ENCODE measurements at regions not wholly inside any gene's neighbourhood (a gene's known extent, or its start where the extent isn't known, plus 50 kb on each side); places are given as distances from the start of the nearest gene placed in this dataset.

DNA sequence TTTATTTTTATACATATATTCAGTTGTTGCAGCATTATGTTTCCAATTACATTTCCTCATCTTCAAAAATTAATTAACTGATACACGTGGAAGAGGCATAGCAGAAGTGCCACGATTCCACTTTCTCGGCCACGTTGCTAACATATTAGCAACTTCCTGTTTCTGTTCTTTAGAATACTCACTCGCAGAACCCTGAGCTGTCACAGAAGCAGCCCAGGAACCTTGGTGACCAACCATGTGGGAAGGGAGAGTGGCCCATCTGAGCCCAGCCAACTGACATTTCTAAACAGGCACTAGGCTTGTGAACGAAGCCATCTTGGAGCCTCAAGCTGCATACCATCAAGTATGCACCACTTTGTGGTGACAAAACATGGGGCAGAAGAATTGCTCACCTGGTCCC, 350.1 kb downstream of the CBLN2 start:
- no peak overlapping the region for H3K4me3 ChIP-seq (ENCODE audit: control insufficient read depth, low read depth, low read length)
- TF ChIP-seq, protein P1, sequence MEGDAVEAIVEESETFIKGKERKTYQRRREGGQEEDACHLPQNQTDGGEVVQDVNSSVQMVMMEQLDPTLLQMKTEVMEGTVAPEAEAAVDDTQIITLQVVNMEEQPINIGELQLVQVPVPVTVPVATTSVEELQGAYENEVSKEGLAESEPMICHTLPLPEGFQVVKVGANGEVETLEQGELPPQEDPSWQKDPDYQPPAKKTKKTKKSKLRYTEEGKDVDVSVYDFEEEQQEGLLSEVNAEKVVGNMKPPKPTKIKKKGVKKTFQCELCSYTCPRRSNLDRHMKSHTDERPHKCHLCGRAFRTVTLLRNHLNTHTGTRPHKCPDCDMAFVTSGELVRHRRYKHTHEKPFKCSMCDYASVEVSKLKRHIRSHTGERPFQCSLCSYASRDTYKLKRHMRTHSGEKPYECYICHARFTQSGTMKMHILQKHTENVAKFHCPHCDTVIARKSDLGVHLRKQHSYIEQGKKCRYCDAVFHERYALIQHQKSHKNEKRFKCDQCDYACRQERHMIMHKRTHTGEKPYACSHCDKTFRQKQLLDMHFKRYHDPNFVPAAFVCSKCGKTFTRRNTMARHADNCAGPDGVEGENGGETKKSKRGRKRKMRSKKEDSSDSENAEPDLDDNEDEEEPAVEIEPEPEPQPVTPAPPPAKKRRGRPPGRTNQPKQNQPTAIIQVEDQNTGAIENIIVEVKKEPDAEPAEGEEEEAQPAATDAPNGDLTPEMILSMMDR (IDR thresholded peaks at IDR 0.05; ENCODE audit: control insufficient read depth, insufficient read depth, low read depth, low read length, missing control alignments), result no peak
- DNase-seq (ENCODE audit: low read depth), result no peak

DNA sequence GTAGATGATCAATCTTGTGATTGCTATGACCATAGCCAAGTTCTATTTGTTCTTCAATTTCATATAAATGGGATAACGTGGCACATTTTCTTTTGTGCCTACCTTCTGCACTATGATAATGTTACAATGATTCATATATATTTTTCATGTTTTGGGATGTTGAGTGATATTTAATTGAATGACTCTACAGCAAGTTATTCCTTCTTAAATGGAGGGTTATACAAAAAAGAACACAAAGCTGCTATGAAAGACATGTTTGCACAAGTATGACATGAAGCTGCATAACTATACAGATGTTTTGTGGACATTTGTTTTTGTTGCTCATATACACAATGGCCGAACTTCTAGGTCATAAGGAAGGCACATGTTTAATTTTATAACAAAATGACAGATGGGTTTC, 356.2 kb downstream of the CBLN2 start:
- TF ChIP-seq, protein P1 (IDR thresholded peaks at IDR 0.05; ENCODE audit: control insufficient read depth, insufficient read depth, low read depth, low read length, missing control alignments), result no peak
- no peak for DNase-seq (ENCODE audit: low read depth)
- no peak overlapping the region for H3K4me3 ChIP-seq (ENCODE audit: control insufficient read depth, low read depth, low read length)

DNA sequence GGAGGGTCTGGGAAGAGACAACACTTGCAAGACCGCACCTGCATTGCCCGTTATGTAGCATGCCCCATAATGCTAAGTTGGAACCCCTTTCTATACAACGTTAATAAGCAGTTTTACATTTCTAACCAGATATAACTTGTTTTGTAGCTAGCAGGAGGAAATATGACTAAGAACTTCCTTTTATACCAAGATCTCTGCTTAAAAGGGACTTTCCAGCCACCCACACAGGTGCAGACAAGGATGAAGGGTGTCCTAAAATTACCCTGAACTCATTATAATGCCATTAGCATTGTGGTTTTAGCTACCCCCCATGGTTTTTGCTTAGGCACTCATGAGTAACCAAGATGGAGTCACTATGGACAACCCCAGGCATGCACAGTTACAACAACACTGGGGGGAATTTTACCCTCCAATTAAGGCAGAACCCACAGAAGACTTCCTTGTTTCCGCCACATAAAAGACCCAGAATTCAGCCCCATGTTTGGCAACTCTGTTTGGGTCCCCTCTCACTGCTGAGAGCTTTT, 362.8 kb downstream of the CBLN2 start:
- TF ChIP-seq, protein P1 (IDR thresholded peaks at IDR 0.05; ENCODE audit: control insufficient read depth, insufficient read depth, low read depth, low read length, missing control alignments), result no peak
- H3K4me3 ChIP-seq (ENCODE audit: control insufficient read depth, low read depth, low read length), result no peak overlapping the region
- no peak for DNase-seq (ENCODE audit: low read depth)

- TF ChIP-seq, protein P1 (IDR thresholded peaks at IDR 0.05; ENCODE audit: control insufficient read depth, insufficient read depth, low read depth, low read length, missing control alignments), result no peak
- H3K4me3 ChIP-seq (ENCODE audit: control insufficient read depth, low read depth, low read length), result no peak overlapping the region
- no peak for DNase-seq (ENCODE audit: low read depth)
Measured at GRCh38 chr18:72180689-72181088, 363.5 kb downstream of the CBLN2 start.

- peak; percentile 46 for DNase-seq (ENCODE audit: low read depth)
- no peak overlapping the region for H3K4me3 ChIP-seq (ENCODE audit: control insufficient read depth, low read depth, low read length)
- TF ChIP-seq, protein P1 (IDR thresholded peaks at IDR 0.05; ENCODE audit: control insufficient read depth, insufficient read depth, low read depth, low read length, missing control alignments), result no peak
Measured at GRCh38 chr18:72174972-72175649, 369.0 kb downstream of the CBLN2 start.

GRCh38 chr18:72171596-72171995, 372.5 kb downstream of the CBLN2 start:
- TF ChIP-seq, protein P1 (IDR thresholded peaks at IDR 0.05; ENCODE audit: control insufficient read depth, insufficient read depth, low read depth, low read length, missing control alignments), result no peak
- H3K4me3 ChIP-seq (ENCODE audit: control insufficient read depth, low read depth, low read length), result no peak overlapping the region
- DNase-seq (ENCODE audit: low read depth), result no peak
